Activated B cell treated with CpG ODN at 0.5 μM for 24 hours (primary cell): ENCODE measurements at regions not wholly inside any gene's neighbourhood (a gene's known extent, or its start where the extent isn't known, plus 50 kb on each side); places are given as distances from the start of the nearest gene placed in this dataset.
"Not testable (repeated sequence)": the region's sequence is repeated elsewhere in the genome, so short reads cannot be mapped to it uniquely, and the experiment has no call there.

Experiments used
- ATAC-seq: fragments of 200-7000 bp; cut with Tn5 transposase; one replicate; pipeline ENCODE4 v1.10.0; 2021; ENCODE audit warnings: low read depth, mild to moderate bottlenecking, moderate library complexity
- CTCF ChIA-PET: fragments of 350-600 bp; sonication (Branson Sonifier 250); formaldehyde crosslinking; loops from one replicate; lab custom pipeline; 2021; ENCODE audit warnings: antibody characterized with exemption; lab: Charles Lee
- POLR2A ChIA-PET: fragments of 350-600 bp; sonication (Branson Sonifier 250); formaldehyde crosslinking; loops from one replicate; lab custom pipeline; 2021; ENCODE audit warnings: antibody characterized with exemption; lab: Charles Lee
- DNase-seq: peaks from one replicate; pipeline ENCODE4 v3.0.0; 2022
- H3K27ac Mint-ChIP-seq: one replicate; pipeline ENCODE4 v1.8.0; 2020; ENCODE audit warnings: mixed read lengths
- H3K27me3 Mint-ChIP-seq: one replicate; pipeline ENCODE4 v1.8.0; 2021; ENCODE audit warnings: mixed read lengths
- H3K36me3 Mint-ChIP-seq: one replicate; pipeline ENCODE4 v1.8.0; 2021; ENCODE audit warnings: low read depth, mixed read lengths
- H3K4me1 Mint-ChIP-seq: one replicate; pipeline ENCODE4 v1.8.0; 2021; ENCODE audit warnings: mixed read lengths
- H3K4me3 Mint-ChIP-seq: one replicate; pipeline ENCODE4 v1.8.0; 2020; ENCODE audit warnings: mild to moderate bottlenecking, mixed read lengths
- H3K9me3 Mint-ChIP-seq: one replicate; pipeline ENCODE4 v1.8.0; 2020; ENCODE audit warnings: mixed read lengths
- intact Hi-C: fragments of 100-400 bp; cut with micrococcal nuclease; formaldehyde crosslinking; loops from one replicate; pipeline ENCODE4 v1.15.1; 2024
- TF ChIP-seq, protein P1 (sequence below): fragments of 200-600 bp; IDR thresholded peaks from one replicate; pipeline ENCODE4 v1.8.0; 2022; ENCODE audit warnings: antibody characterized with exemption, mild to moderate bottlenecking

DNA sequence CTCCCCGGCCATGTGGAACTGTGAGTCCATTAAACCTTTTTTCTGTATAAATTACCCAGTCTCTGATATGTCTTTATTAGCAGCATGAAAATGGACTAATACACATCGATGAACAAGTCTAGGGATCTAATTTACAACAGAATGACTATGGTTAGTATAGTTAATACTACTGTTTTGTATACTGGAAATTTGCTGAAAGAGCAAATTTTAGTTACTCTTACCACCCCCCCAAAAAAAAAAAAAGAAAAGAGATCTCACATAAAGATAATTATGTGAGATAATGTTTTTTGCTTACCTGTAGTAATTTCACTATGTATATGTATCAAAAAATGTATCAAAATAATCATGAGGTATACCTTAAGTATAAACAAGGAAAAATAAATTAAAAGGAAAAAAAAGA, 199.5 kb upstream of the GRM3 start:
- H3K4me1 Mint-ChIP-seq, result no peaks in the 10 kb centered on the region
- no peak for DNase-seq
- peaks cover 4% of the 10 kb centered on the region for H3K9me3 Mint-ChIP-seq
- no peak overlapping the region for H3K27ac Mint-ChIP-seq
- no peaks in the 10 kb centered on the region for H3K36me3 Mint-ChIP-seq
- POLR2A ChIA-PET, result no interaction called here
- ATAC-seq, result no peak
- H3K27me3 Mint-ChIP-seq, result no peaks in the 10 kb centered on the region
- CTCF ChIA-PET, result no interaction called here
- intact Hi-C loops, result no loop called here
- TF ChIP-seq, protein P1, sequence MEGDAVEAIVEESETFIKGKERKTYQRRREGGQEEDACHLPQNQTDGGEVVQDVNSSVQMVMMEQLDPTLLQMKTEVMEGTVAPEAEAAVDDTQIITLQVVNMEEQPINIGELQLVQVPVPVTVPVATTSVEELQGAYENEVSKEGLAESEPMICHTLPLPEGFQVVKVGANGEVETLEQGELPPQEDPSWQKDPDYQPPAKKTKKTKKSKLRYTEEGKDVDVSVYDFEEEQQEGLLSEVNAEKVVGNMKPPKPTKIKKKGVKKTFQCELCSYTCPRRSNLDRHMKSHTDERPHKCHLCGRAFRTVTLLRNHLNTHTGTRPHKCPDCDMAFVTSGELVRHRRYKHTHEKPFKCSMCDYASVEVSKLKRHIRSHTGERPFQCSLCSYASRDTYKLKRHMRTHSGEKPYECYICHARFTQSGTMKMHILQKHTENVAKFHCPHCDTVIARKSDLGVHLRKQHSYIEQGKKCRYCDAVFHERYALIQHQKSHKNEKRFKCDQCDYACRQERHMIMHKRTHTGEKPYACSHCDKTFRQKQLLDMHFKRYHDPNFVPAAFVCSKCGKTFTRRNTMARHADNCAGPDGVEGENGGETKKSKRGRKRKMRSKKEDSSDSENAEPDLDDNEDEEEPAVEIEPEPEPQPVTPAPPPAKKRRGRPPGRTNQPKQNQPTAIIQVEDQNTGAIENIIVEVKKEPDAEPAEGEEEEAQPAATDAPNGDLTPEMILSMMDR, result no peak
- H3K4me3 Mint-ChIP-seq, result no peak overlapping the region

GRCh38 chr7:86440420-86440819, 203.3 kb upstream of the GRM3 start:
- H3K4me3 Mint-ChIP-seq, H3K27ac Mint-ChIP-seq, H3K4me1 Mint-ChIP-seq, intact Hi-C loops, CTCF ChIA-PET, H3K27me3 Mint-ChIP-seq, DNase-seq, H3K36me3 Mint-ChIP-seq, POLR2A ChIA-PET, H3K9me3 Mint-ChIP-seq, ATAC-seq: not testable (repeated sequence)

GRCh38 chr7:86437951-86438450, 205.7 kb upstream of the GRM3 start:
- Mint-ChIP-seq H3K4me1 (no peaks in the 10 kb centered on the region), H3K36me3 (no peaks in the 10 kb centered on the region), H3K27me3 (no peaks in the 10 kb centered on the region), H3K4me3 (no peak overlapping the region), H3K9me3 (peaks cover 4% of the 10 kb centered on the region), H3K27ac (no peak overlapping the region)
- ChIA-PET POLR2A (no interaction called here), CTCF (no interaction called here)
- TF ChIP-seq, protein P1, result no peak
- intact Hi-C loops, result no loop called here
- DNase-seq (no peak), ATAC-seq (no peak)

DNA sequence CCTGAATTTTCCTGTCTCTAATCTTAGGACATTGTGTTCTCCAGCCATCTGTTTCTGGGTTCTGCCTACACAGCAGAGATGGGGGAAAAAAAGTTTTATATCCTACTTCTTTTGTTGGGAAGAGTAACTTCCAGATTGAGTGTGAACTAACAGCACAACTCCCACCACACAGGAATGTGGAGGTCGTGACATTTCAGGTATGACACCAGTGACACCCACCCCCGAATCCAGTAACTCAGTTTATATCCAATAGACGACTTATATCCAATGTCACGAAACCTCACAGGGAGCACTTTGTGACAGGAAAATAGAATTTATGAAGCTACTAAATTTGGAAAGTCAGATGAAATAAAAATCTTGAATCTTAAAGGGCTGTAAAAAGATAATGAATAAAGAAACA, 211.9 kb upstream of the GRM3 start:
- H3K27ac Mint-ChIP-seq, result no peak overlapping the region
- H3K4me3 Mint-ChIP-seq, result no peak overlapping the region
- no peak for DNase-seq
- H3K36me3 Mint-ChIP-seq, result no peaks in the 10 kb centered on the region
- ATAC-seq, result no peak
- TF ChIP-seq, protein P1, result no peak
- H3K9me3 Mint-ChIP-seq, result no peaks in the 10 kb centered on the region
- intact Hi-C loops, result no loop called here
- H3K27me3 Mint-ChIP-seq, result no peaks in the 10 kb centered on the region
- ChIA-PET POLR2A (no interaction called here), CTCF (no interaction called here)
- H3K4me1 Mint-ChIP-seq, result no peaks in the 10 kb centered on the region

DNA sequence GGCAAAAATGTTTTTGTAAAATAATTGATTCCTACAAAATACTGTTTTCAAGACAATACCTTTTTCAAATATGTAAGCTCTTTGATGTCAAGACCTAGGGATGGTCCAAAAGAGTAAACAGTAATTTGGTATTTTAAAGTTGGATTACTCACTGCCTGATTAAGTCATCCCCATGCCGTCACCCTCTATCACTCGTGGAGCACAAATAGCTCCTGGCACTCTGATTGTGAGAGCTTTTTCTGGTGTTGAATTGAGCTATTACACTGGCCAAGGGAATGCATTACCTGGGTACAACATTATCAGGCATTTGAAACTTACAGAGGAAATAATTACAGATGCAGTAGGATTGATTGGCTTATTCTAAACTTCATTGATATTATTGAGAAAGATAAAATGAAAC, 231.9 kb upstream of the GRM3 start:
- Mint-ChIP-seq H3K27ac (no peak overlapping the region), H3K4me3 (no peak overlapping the region), H3K36me3 (no peaks in the 10 kb centered on the region), H3K27me3 (no peaks in the 10 kb centered on the region), H3K9me3 (peaks cover 3% of the 10 kb centered on the region), H3K4me1 (no peaks in the 10 kb centered on the region)
- POLR2A ChIA-PET, result no interaction called here
- ATAC-seq, result no peak
- CTCF ChIA-PET, result no interaction called here
- intact Hi-C loops, result no loop called here
- no peak for DNase-seq
- TF ChIP-seq, protein P1, result no peak

DNA sequence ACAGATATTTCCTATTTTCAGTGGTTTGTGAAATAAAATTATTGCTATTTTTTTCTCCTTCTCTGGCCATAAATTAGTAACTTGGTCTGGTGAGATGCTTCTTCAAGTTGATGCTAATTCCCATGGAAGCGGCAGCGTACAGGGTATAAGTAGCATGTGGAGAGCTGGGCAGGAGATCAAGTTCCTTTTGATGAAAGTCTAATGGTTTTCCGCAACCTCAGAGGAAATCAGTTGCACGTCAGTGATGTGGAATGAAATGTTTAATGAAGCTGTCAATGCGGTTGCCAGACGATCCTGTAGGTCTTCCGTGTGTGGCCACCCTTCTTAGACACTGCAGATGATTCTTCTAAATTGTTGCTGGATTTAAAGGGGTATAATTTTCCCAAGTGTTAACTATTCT, 236.4 kb upstream of the GRM3 start:
- H3K4me1 Mint-ChIP-seq, result no peaks in the 10 kb centered on the region
- H3K36me3 Mint-ChIP-seq, result no peaks in the 10 kb centered on the region
- H3K27ac Mint-ChIP-seq, result no peak overlapping the region
- DNase-seq (no peak), ATAC-seq (no peak)
- no peak overlapping the region for H3K4me3 Mint-ChIP-seq
- no peaks in the 10 kb centered on the region for H3K9me3 Mint-ChIP-seq
- ChIA-PET POLR2A (no interaction called here), CTCF (no interaction called here)
- no peaks in the 10 kb centered on the region for H3K27me3 Mint-ChIP-seq
- intact Hi-C loops, result no loop called here
- TF ChIP-seq, protein P1, result no peak
